Activated naive CD8-positive, alpha-beta T cell treated with anti-CD3 and anti-CD28 coated beads, Interleukin-2, amount 50 U/mL, for 24 hours (primary cell): ENCODE measurements at regions not wholly inside any gene's neighbourhood (a gene's known extent, or its start where the extent isn't known, plus 50 kb on each side); places are given as distances from the start of the nearest gene placed in this dataset.

Source experiments
- ATAC-seq: fragments of 150-1000 bp; cut with Tn5 transposase; one replicate; pipeline ENCODE4 v1.10.0; 2021
- DNase-seq: peaks from one replicate; pipeline ENCODE4 v3.0.0; 2021
- H3K27ac Mint-ChIP-seq: one replicate; pipeline ENCODE4 v1.8.0; 2021; ENCODE audit warnings: mild to moderate bottlenecking, mixed read lengths
- H3K27me3 Mint-ChIP-seq: one replicate; pipeline ENCODE4 v1.8.0; 2021; ENCODE audit warnings: mixed read lengths
- H3K36me3 Mint-ChIP-seq: one replicate; pipeline ENCODE4 v1.8.0; 2021; ENCODE audit warnings: low read depth, mixed read lengths
- H3K4me1 Mint-ChIP-seq: one replicate; pipeline ENCODE4 v1.8.0; 2021; ENCODE audit warnings: mixed read lengths
- H3K4me3 Mint-ChIP-seq: one replicate; pipeline ENCODE4 v1.8.0; 2021; ENCODE audit warnings: mild to moderate bottlenecking, moderate library complexity, mixed read lengths
- H3K9me3 Mint-ChIP-seq: one replicate; pipeline ENCODE4 v1.8.0; 2021; ENCODE audit warnings: mixed read lengths

GRCh38 chr3:5517921-5518320 is 330.4 kb downstream of the EDEM1 start:
- H3K27me3 Mint-ChIP-seq: no peaks in the 10 kb centered on the region
- ATAC-seq (no peak), DNase-seq (no peak)
- H3K27ac Mint-ChIP-seq: no peak overlapping the region
- H3K4me3 Mint-ChIP-seq: no peak overlapping the region
- H3K9me3 Mint-ChIP-seq: peaks cover 9% of the 10 kb centered on the region
- H3K4me1 Mint-ChIP-seq: no peaks in the 10 kb centered on the region
- H3K36me3 Mint-ChIP-seq: no peaks in the 10 kb centered on the region

- DNase-seq (no peak), ATAC-seq (no peak)
- Mint-ChIP-seq H3K36me3 (no peaks in the 10 kb centered on the region), H3K9me3 (peaks cover 9% of the 10 kb centered on the region), H3K4me1 (no peaks in the 10 kb centered on the region), H3K4me3 (no peak overlapping the region), H3K27ac (no peak overlapping the region), H3K27me3 (no peaks in the 10 kb centered on the region)
These were observed 332.7 kb downstream of the EDEM1 start for GRCh38 chr3:5520237-5520636.

GRCh38 chr3:5523125-5523524 is 335.6 kb downstream of the EDEM1 start:
- Mint-ChIP-seq H3K27ac (no peak overlapping the region), H3K36me3 (no peaks in the 10 kb centered on the region), H3K4me3 (no peak overlapping the region), H3K4me1 (no peaks in the 10 kb centered on the region), H3K27me3 (no peaks in the 10 kb centered on the region), H3K9me3 (peaks cover 8% of the 10 kb centered on the region)
- ATAC-seq (no peak), DNase-seq (no peak)

GRCh38 chr3:5531039-5531438 is 343.5 kb downstream of the EDEM1 start:
- no peak overlapping the region for H3K4me3 Mint-ChIP-seq
- H3K27me3 Mint-ChIP-seq: no peaks in the 10 kb centered on the region
- DNase-seq (no peak), ATAC-seq (no peak)
- H3K4me1 Mint-ChIP-seq: no peaks in the 10 kb centered on the region
- H3K9me3 Mint-ChIP-seq: peaks cover 12% of the 10 kb centered on the region
- no peaks in the 10 kb centered on the region for H3K36me3 Mint-ChIP-seq
- no peak overlapping the region for H3K27ac Mint-ChIP-seq

- DNase-seq: no peak
- no peaks in the 10 kb centered on the region for H3K27me3 Mint-ChIP-seq
- H3K27ac Mint-ChIP-seq: no peak overlapping the region
- no peaks in the 10 kb centered on the region for H3K36me3 Mint-ChIP-seq
- H3K9me3 Mint-ChIP-seq: peaks cover 12% of the 10 kb centered on the region
- no peak overlapping the region for H3K4me3 Mint-ChIP-seq
- H3K4me1 Mint-ChIP-seq: no peaks in the 10 kb centered on the region
- no peak for ATAC-seq
These were observed 344.3 kb downstream of the EDEM1 start for GRCh38 chr3:5531741-5532290.

- Mint-ChIP-seq H3K9me3 (peaks cover 23% of the 10 kb centered on the region), H3K27me3 (no peaks in the 10 kb centered on the region), H3K36me3 (no peaks in the 10 kb centered on the region), H3K4me1 (no peaks in the 10 kb centered on the region), H3K27ac (no peak overlapping the region), H3K4me3 (no peak overlapping the region)
- DNase-seq: no peak
- ATAC-seq: no peak
These were observed 353.0 kb downstream of the EDEM1 start for GRCh38 chr3:5540532-5540931.

- H3K4me1 Mint-ChIP-seq: no peaks in the 10 kb centered on the region
- no peaks in the 10 kb centered on the region for H3K27me3 Mint-ChIP-seq
- H3K27ac Mint-ChIP-seq: no peak overlapping the region
- H3K9me3 Mint-ChIP-seq: peaks cover 26% of the 10 kb centered on the region
- H3K4me3 Mint-ChIP-seq: no peak overlapping the region
- no peaks in the 10 kb centered on the region for H3K36me3 Mint-ChIP-seq
- no peak for ATAC-seq
- no peak for DNase-seq
These were observed 355.0 kb downstream of the EDEM1 start for GRCh38 chr3:5542472-5542871.

- Mint-ChIP-seq H3K27ac (no peak overlapping the region), H3K9me3 (peaks cover 27% of the 10 kb centered on the region), H3K27me3 (no peaks in the 10 kb centered on the region), H3K4me3 (no peak overlapping the region), H3K36me3 (no peaks in the 10 kb centered on the region), H3K4me1 (no peaks in the 10 kb centered on the region)
- no peak for DNase-seq
- no peak for ATAC-seq
These were observed 355.5 kb downstream of the EDEM1 start for GRCh38 chr3:5543047-5543446.

- no peaks in the 10 kb centered on the region for H3K36me3 Mint-ChIP-seq
- no peak overlapping the region for H3K27ac Mint-ChIP-seq
- peaks cover 30% of the 10 kb centered on the region for H3K9me3 Mint-ChIP-seq
- H3K4me1 Mint-ChIP-seq: no peaks in the 10 kb centered on the region
- H3K4me3 Mint-ChIP-seq: no peak overlapping the region
- DNase-seq: no peak
- no peaks in the 10 kb centered on the region for H3K27me3 Mint-ChIP-seq
- no peak for ATAC-seq
These were observed 358.2 kb downstream of the EDEM1 start for GRCh38 chr3:5545719-5546118.

GRCh38 chr3:5553203-5553602 is 365.7 kb downstream of the EDEM1 start:
- DNase-seq: no peak

GRCh38 chr3:5554245-5554747 is 366.8 kb downstream of the EDEM1 start:
- no peak for ATAC-seq
- Mint-ChIP-seq H3K9me3 (peaks cover 3% of the 10 kb centered on the region), H3K4me1 (no peaks in the 10 kb centered on the region), H3K36me3 (no peaks in the 10 kb centered on the region), H3K27ac (no peak overlapping the region), H3K4me3 (no peak overlapping the region), H3K27me3 (no peaks in the 10 kb centered on the region)
- no peak for DNase-seq

More at GRCh38 chr3:5553203-5553602, 365.7 kb downstream of the EDEM1 start:
- Mint-ChIP-seq H3K27me3 (no peaks in the 10 kb centered on the region), H3K36me3 (no peaks in the 10 kb centered on the region), H3K9me3 (peaks cover 9% of the 10 kb centered on the region), H3K4me3 (no peak overlapping the region), H3K4me1 (no peaks in the 10 kb centered on the region), H3K27ac (no peak overlapping the region)
- no peak for ATAC-seq

GRCh38 chr3:5560199-5560598 is 372.7 kb downstream of the EDEM1 start:
- H3K36me3 Mint-ChIP-seq: no peaks in the 10 kb centered on the region
- H3K9me3 Mint-ChIP-seq: no peaks in the 10 kb centered on the region
- DNase-seq (no peak), ATAC-seq (no peak)
- H3K27me3 Mint-ChIP-seq: no peaks in the 10 kb centered on the region
- H3K27ac Mint-ChIP-seq: no peak overlapping the region
- no peak overlapping the region for H3K4me3 Mint-ChIP-seq
- no peaks in the 10 kb centered on the region for H3K4me1 Mint-ChIP-seq

- H3K9me3 Mint-ChIP-seq: no peaks in the 10 kb centered on the region
- H3K4me3 Mint-ChIP-seq: no peak overlapping the region
- no peak for DNase-seq
- ATAC-seq: no peak
- H3K27ac Mint-ChIP-seq: no peak overlapping the region
- H3K4me1 Mint-ChIP-seq: no peaks in the 10 kb centered on the region
- no peaks in the 10 kb centered on the region for H3K27me3 Mint-ChIP-seq
- no peaks in the 10 kb centered on the region for H3K36me3 Mint-ChIP-seq
These were observed 376.2 kb downstream of the EDEM1 start for GRCh38 chr3:5563537-5564277.

GRCh38 chr3:5564278-5564666 is 376.8 kb downstream of the EDEM1 start:
- Mint-ChIP-seq H3K36me3 (no peaks in the 10 kb centered on the region), H3K4me1 (no peaks in the 10 kb centered on the region), H3K4me3 (no peak overlapping the region), H3K9me3 (no peaks in the 10 kb centered on the region), H3K27ac (no peak overlapping the region), H3K27me3 (no peaks in the 10 kb centered on the region)
- ATAC-seq: no peak
- DNase-seq: no peak

GRCh38 chr3:5565026-5565425 is 377.5 kb downstream of the EDEM1 start:
- H3K9me3 Mint-ChIP-seq: no peaks in the 10 kb centered on the region
- no peaks in the 10 kb centered on the region for H3K4me1 Mint-ChIP-seq
- ATAC-seq: no peak
- H3K4me3 Mint-ChIP-seq: no peak overlapping the region
- H3K27me3 Mint-ChIP-seq: no peaks in the 10 kb centered on the region
- no peaks in the 10 kb centered on the region for H3K36me3 Mint-ChIP-seq
- no peak for DNase-seq
- H3K27ac Mint-ChIP-seq: no peak overlapping the region
